Fibroblast of upper back skin (primary cell): ENCODE measurements at regions not wholly inside any gene's neighbourhood (a gene's known extent, or its start where the extent isn't known, plus 50 kb on each side); places are given as distances from the start of the nearest gene placed in this dataset.
"Not testable (repeated sequence)": the region's sequence is repeated elsewhere in the genome, so short reads cannot be mapped to it uniquely, and the experiment has no call there.

Source experiments
- DNase-seq: peaks from one replicate; pipeline ENCODE4 v3.0.0-alpha.2; 2013

DNA sequence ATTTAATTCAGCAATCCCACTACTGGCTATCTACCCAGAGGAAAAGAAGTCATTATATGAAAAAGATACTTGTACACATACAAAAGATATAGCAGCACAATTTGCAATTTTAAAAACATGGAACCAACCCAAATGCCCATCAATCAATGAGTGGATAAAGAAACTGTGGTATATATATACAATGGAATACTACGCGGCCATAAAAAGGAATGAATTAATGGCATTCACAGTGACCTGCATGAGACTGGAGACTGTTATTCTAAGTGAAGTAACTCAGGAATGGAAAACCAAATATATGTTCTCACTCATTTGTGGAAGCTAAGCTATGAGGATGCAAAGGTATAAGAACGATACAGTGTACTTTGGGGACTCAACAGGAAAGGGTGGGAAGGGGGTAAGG lies 102.8 kb upstream of the KCNMA1 start:
- DNase-seq, result not testable (repeated sequence)

- DNase-seq, result no peak
Observed at GRCh38 chr10:77738496-77739158, 101.0 kb upstream of the KCNMA1 start.

- peak; percentile 91 for DNase-seq
Observed at GRCh38 chr10:77737608-77738007, 100.0 kb upstream of the KCNMA1 start.

GRCh38 chr10:77735136-77735535 lies 97.5 kb upstream of the KCNMA1 start:
- DNase-seq, result not testable (repeated sequence)

- no peak for DNase-seq
Observed at GRCh38 chr10:77732213-77733003, 94.8 kb upstream of the KCNMA1 start.

DNA sequence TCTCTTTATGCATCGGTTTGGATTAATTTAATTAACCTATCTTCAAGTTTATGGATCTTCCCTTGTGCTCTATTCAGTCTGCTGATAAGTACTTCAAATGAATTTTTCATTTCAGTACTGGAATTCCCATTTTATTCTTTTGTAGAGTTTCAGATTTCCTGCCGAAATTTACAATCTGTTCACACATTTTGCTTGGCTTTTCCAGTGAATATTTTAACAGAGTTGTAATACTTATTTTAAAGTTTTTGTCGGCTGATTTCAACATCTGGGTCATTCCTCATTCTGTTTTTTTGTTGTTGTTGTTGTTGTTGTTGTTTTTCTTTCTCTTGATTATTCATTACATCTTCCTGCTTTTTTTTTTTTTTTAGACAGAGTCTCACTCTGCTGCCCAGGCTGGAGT lies 89.9 kb upstream of the KCNMA1 start:
- no peak for DNase-seq

GRCh38 chr10:77726732-77727131 lies 89.1 kb upstream of the KCNMA1 start:
- DNase-seq, result no peak

DNA sequence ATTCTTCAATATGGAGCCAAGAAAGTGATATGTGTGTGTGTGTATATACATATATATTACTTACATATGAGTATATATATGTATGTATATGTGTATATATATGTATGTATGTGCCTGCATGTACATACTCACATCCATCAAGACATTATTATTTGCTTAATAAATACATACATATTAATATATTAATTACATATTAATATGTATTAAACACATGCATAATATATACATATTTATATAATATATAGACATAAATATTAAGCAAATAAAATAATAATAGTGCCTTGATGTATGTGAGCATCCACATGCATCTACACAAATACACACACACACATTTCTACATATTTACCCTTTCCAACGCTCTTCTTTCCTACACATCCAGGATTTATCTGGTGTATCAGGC lies 88.7 kb upstream of the KCNMA1 start:
- no peak for DNase-seq

- DNase-seq, result no peak
Observed at GRCh38 chr10:77724820-77725219, 87.2 kb upstream of the KCNMA1 start.

DNA sequence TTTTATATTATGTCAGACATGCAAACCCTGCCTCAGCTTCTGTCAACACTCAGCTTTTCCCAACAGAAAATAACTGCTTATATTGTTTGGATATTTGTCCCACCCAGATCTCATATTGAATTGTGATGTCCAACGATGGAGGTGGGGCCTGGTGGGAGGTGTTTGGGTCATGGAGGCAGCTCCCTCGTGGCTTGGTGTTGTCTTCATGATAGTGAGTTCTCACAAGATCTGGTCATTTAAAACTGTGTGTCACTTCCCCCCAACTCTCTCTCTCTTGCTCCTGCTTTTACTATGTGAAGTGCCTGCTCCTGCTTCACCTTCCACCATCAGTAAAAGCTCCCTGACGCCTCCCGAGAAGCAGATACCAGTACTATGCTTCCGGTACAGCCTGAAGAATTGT lies 85.8 kb upstream of the KCNMA1 start:
- DNase-seq, result no peak

DNA sequence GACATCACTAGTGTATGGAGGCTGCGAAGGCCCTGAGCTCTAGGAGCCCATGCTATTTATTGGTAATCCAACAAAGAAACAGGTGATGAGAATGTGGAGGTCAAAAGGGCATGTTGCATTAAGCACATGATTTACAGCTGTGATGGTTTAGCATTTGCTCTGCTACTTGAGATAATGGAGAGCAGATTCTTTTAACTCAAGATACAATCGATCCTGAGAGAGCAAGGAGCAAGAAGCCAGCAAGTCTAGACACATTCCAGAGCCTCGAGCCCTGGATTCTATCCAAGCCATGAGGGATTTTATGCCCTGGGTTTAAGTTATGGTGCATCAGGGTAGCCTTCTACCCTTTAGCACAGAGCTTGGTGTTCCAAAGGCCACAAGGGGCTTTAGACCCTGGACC lies 85.3 kb upstream of the KCNMA1 start:
- peak; percentile 92 for DNase-seq

DNA sequence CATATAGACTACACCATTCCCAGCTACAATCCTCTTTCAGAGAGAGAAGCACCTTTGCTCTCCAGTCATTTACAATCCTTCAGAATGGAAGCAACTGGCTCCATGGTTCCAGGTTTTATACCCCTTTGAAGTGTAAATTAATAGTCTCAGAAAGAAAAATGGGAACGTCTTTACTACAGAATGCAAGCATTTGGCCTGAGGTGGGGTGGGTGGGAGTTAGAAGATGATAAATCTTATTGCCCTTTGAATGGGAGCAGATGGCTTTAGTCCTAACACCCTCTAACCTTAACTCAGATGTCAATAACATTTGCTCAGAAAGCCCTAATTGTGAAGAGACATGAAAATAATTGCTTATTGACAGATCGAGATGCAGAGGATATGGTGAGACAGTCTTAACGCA lies 84.2 kb upstream of the KCNMA1 start:
- no peak for DNase-seq

- DNase-seq, result no peak
Observed at GRCh38 chr10:77718957-77719356, 81.3 kb upstream of the KCNMA1 start.

DNA sequence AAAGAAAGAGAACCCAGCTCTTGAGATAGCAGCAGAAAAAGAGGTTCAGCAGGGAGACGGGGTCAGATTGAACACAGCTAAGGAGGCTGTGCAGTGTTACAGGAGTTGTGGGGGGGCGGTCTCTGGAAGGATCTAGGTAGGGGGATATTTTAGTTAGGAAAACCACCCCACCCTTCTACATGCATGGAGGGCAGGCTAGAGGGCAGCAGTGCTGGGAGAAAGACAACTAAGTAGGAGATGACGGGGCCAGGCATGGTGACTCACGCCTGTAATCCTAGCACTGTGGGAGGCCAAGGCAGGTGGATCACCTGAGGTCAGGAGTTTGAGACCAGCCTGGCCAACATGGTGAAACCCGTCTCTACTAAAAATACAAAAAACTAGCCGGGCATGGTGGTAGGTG lies 80.7 kb upstream of the KCNMA1 start:
- not testable (repeated sequence) for DNase-seq

DNA sequence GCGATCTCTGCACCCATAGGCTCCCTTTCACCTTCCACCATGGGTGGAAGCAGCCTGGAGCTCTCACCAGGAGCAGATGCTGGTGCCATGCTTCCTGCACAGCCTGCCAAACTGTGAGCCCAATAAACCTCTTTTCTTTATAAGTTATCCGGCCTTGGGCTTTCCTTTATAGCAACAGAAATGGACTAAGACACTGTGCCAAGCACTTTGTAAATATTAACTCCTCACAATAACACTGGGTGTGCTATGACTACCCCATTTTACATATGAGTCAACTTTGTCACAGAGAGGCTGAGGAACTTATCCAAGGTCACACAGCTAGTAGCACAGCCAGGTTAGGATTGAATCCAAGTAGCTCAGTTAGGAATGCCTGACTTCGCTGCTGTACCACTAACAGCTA lies 79.7 kb upstream of the KCNMA1 start:
- DNase-seq, result no peak

DNA sequence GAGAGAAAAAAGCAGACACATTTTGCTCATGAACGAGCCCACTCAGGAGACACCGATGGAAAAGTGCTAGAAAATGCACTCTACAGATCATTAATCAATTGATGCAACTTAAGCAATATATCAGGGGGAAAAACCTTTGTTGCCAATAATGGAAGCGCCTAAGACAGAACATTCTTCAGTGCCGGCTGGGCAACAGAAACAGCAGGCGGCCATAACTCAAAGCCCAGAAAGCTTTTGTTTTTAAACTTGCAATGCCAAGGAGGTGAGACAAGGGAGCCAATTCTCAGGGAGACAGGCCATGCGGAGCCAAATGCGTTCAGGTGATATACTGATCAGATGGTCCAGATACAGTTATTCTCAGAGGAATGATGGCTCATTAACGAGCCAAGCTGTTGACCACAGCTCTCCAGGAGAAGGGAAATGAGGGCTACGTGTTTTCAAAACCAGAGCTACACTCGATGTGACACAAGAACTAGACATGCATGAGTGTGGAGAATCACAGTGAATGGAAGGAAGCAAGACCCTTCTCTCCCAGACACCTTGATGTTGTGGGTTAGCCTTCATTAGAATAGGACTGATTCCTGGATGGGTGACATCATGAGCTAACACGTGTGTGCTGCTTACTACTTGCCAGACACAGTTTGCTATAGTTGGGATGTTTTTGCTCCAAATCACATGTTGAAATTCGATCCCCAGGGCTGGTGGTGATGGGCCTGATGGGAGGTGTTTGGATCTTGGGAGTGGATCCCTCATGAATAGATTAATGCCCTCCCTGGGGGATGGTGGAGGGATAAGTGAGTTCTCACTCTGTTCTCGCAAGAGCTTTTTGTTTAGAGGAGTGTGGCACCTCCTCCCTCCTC lies 79.1 kb upstream of the KCNMA1 start:
- DNase-seq, result peak; percentile 72

- no peak for DNase-seq
Observed at GRCh38 chr10:77715536-77715935, 77.9 kb upstream of the KCNMA1 start.

DNA sequence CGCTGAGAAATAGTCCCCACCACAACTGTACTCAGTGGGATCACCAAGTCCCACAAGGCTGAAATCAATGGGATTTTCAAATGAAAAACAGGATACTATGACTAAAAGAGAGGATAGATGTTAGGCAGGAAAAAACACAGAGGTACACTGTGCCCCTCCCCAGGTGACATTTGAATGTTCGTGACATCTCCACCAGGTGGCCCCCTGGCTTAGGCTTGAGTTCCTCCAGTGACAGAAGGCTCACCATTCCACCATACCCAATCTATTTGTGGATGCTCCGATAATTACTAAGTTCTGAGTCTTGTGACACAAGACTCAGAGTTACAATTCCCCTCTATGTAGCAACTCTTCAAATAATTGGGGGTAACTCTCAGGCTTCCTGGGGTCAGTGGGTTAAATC lies 77.5 kb upstream of the KCNMA1 start:
- no peak for DNase-seq

DNA sequence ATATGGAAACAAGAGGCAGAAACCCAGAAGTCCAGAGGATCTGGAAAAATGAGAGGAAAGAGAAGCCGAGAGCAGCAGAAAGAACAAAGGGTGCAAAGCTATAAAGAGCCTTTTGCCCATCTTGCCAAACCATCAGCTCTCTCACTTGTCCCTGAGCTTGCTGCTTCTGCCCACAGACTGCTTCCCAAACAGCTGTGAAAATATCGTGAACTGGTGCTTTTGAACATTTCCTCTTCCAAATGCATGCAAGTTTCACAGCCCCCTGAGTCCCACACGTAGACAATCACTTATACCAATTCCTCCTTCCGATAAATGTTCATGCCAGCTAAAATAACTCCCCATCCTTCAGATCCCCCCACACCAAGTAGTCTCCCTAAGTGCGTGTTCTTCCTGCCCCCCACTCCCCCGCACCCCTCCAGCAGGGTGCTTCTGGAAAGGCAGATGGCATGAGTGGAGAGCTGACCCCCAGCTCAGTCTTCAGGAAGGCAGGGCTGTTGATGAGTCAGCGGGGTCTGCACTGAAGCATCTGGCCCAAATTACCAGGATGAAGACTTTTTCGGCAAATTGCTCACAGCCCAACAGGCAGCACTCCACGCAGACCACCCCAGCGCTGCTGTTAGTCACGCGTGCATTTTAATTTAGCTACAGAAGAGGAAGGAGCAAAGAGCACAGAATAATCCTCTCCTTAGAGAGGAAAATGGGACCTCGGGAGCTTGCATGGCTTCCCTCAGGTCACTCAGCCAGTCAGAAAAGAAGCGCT lies 76.1 kb upstream of the KCNMA1 start:
- DNase-seq, result peak; percentile 91

- no peak for DNase-seq
Observed at GRCh38 chr10:77712207-77712606, 74.6 kb upstream of the KCNMA1 start.

GRCh38 chr10:77711683-77712049 lies 74.1 kb upstream of the KCNMA1 start:
- no peak for DNase-seq

DNA sequence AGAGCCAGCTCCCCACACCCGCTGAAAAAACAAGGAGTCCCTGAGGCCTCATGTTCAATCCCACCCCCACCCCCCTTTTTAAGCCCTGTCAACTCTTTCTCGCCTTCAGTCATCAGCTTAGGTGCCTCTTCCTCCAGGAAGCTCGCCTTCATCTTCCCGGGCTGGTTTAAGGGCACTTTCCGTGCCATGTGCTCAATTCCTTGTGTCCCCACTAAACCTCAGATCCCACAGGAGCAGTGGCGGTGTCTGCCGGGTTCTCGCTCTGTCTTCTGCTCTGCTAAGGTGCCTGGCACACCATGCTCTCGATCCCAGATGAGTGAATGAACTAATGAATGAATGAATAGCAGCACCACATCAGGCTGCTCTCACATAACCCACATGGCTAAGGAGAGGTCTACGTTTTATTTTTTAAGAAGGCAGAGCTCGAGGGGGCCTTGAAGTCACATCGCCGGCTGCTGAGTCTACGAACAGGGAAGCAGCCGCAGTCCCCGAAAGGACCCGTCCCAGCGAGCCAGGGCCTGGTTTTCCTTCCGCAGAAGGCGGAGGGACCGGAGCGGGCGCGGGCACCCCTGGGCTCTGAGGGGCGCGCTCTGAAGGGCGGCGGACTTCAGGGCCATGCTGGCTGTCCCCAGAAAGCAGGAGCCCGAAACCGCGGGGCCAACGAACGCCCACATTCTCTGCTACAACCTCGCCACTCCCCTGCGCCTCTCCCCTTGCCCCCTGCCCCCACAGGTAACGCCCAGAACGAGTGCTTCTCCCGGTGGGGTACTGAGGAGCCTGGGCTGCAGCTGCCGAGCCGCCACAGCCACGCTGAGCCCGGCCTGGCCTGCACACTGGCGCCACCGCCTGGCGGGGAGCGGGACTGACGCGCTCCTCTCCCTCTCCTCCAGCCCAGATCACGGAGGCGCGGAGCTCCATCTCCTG lies 73.4 kb upstream of the KCNMA1 start:
- DNase-seq, result peak; percentile 64
